Activated CD4-positive, CD25-positive, alpha-beta regulatory T cell (primary cell): ENCODE measurements at regions not wholly inside any gene's neighbourhood (a gene's known extent, or its start where the extent isn't known, plus 50 kb on each side); places are given as distances from the start of the nearest gene placed in this dataset.
"Not testable (repeated sequence)": the region's sequence is repeated elsewhere in the genome, so short reads cannot be mapped to it uniquely, and the experiment has no call there.

Experiments used
- DNase-seq, 4 experiments: peaks; one replicate each; lab custom pipeline; 2025; lab: John Stamatoyannopoulos, UW

DNA sequence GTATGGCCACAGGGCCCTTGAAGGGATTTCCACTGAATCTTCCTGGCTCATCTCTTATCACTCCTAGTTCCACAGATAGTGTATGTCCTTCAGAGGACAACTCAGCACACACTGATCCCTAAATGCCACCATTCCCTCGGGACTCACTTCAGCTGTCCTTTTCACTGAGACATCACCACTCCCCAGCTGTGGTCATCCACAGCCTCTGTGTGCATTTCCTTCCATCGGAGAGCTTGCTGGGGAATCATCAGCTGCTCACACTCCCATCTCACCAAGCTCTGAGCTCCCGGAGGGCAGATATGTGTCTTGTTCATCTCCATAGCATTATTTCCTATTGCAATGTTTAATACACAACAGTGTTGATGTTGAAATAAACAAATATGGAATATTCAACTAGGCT lies 759.5 kb downstream of the RNF144A start:
- DNase-seq, result no peak

DNA sequence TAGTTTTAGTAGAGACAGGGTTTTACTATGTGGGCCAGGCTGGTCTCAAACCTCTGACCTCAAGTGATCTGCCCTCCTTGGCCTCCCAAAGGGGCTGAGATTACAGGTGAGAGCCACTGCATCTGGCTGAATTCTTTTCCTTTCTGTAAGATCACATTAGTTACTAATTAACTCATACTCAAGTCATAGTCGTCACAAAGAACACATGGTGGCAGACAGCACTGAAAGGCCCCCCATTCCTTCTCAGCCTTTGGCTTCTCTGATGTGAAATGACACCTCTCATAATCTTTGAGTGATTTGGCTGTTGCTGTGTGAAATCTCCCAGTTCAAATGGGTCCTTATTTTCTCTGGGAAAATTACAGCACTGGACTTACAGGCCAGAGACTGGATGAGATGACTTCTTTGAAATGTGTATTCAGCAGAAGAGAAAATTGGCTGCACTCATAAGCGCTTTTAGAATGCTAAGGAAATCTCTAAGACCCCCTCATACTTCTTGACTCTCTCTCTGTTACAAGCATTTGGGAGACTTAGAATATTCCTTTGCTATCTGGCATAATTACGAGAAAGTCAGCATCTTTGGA lies 764.8 kb downstream of the RNF144A start:
- DNase-seq, result no peak

DNA sequence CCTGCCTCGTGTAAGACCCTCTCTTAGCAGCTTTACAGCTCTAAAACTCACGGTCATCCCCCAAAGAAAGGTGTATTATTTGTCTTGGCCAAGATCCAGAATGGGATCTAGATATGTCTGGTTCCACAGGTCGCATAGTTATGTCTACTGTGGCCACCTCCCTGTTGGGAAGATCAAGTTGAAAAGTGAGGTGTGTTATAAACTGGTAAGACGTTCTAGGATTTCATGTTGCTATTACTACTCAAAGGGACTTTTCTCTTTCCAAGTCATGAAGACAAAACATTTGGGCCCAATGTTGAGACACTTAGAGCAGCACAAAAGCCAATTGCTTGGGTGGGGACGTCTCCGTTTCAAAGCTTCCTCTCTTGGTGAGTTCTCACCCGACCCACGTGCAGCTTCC lies 766.0 kb downstream of the RNF144A start:
- DNase-seq, result no peak

DNA sequence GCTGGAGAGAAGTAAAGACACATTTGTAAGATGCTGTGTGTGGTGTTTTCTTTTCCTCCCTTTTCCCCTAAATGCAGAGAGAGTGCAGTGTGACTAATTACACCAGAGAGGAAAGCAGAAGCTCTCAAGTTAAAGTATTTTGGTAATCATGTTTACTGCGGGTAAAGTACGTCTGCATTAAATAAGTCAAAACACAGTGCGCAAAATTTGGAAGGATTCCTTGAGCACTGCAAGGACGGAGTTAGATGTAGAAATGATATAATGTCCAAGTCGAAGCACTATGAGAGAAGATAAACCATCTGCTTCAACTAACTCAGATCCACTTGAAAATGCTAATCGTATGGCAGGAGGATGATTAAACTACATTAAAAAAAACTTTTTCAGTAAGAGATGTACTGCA lies 766.5 kb downstream of the RNF144A start:
- no peak for DNase-seq

DNA sequence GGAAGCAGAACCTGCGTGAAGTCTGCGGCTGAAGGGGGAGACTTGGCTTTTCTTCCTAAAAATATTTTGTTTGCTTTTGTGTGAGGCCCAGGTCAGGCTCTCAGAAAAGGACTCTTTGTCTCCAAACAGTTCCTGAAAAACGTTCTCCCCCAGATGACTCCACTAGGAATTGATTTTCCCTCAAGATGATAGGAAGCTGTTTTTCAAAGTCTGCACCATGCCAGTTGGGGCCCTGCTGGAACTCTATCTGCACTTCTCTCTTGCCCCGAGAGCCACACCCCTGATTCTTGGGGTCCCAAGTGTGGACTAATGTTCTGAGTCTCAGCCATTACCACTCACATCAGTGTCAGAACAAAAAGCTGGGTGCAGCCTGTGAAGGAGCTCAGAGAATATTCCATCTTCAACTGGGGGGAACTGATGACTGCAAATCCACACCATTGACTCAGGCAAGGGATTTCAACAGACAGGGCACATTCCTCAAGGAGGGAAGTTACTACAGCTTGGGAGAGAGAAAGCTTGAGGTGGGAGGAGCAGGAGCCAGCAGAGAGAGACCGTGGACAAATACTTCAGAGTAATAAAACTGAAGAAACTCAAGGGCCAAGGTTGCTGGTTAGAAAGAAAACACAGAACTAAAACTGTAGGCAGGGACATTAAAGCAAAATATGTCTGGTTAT lies 768.3 kb downstream of the RNF144A start:
- DNase-seq, result no peak

DNA sequence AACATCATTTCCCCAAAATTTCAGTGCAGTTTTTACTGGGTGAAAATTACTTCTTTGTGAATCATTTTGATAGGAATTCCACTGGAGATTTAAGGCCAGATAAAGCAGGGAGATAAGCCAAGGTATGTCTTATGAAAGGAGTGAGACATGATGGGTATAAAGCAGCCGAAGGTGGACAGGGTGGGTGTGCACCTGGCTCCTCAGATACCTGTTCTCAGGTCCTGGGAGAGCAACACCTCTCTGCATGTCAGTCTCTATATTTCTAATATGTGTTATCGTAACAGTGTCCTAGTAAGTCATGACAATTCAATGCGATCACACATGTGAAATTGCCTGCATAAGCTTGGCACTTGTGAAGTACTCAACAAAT lies 768.8 kb downstream of the RNF144A start:
- DNase-seq, result no peak

DNA sequence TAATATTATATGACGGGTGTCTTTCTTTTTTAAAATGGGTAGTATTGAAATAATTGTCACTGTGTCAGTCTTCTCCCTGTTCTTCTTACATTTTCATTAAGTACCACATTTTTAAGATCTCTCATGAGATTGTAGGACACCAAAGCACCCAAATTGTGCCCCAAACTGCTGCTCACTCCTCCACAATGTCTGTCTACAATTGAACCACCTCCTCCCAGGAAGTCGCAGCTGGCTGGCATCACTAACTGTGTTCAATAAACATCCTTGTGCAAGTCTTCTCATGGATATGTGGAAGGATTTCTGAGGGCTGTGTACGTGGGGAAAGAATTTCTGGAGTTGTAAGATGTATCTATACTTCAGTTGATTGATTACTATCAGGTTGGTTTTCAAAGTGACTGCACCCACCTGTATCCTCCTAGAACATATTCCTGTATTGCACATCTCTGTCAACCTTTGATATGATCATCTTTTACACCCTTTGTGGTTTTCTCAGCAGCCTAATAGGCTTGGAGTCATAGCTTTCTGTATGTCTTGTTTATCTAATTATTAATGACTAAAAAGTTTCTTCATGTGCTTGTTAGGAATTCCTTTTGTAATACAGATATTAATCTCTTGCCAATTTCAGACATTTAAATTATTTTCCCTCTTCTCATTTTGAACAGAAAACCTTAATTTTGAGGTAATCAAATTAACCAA lies 774.9 kb downstream of the RNF144A start:
- DNase-seq, result no peak

DNA sequence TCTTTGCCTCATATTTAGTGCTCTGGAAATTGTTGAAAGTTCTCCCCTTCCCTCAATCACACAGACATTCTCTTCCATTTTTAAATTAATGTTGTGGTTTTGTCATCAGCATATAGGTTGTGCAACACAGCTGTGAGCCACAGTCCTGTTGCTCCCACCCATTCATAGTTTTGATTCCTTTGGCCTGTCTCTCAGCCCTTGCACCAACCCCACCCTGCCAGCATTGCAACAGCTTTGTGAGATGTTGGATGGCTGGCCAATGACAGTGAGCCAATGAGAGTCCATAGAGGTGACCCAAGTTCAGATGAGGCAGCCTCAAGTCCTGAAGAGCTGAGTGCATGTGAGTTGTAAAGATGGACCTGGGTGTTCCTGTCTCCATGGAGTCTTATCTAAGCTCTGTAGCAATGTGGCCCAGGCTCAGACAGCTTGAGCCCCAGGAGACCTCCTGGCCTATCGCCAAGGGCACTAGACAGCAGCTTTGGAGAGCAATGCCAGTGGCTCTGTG lies 775.5 kb downstream of the RNF144A start:
- no peak for DNase-seq

DNA sequence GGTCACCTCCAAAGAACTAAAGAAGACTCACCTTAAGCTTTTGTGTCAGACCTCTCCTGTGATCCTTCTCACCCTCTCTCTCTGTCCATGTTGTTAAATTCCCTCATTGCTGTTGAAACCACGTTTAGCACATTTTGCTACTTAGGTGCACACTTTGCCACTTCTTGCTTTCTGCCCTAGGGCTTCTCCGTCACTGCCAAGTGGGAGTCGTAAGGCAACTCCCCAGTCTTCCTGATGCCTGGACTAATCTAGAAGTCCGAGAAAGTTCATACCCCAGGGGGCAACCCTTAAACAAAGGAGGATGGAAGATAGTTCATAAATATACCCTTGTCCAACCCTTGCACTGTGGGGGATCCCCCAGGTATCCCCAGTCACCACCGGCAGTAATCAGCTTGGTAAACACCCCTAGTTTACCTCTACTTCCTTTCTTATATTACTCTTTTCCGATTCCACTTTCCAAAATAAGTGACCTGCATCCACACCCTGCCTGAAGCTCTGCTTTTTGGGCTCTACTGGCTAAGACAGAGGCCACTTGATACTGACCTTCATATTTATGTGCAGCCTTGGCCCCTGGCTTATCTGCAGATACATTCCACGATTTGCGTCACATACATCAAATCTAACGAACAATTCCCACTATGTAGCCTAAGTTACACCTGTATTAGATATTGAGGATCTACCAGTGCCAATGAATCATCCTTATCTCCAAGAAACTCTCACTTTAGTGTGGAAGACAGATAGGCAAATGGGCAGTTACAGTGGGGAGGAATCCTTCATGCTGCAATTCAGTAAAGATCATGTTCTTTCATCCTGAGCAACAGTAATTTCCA lies 776.2 kb downstream of the RNF144A start:
- no peak for DNase-seq

DNA sequence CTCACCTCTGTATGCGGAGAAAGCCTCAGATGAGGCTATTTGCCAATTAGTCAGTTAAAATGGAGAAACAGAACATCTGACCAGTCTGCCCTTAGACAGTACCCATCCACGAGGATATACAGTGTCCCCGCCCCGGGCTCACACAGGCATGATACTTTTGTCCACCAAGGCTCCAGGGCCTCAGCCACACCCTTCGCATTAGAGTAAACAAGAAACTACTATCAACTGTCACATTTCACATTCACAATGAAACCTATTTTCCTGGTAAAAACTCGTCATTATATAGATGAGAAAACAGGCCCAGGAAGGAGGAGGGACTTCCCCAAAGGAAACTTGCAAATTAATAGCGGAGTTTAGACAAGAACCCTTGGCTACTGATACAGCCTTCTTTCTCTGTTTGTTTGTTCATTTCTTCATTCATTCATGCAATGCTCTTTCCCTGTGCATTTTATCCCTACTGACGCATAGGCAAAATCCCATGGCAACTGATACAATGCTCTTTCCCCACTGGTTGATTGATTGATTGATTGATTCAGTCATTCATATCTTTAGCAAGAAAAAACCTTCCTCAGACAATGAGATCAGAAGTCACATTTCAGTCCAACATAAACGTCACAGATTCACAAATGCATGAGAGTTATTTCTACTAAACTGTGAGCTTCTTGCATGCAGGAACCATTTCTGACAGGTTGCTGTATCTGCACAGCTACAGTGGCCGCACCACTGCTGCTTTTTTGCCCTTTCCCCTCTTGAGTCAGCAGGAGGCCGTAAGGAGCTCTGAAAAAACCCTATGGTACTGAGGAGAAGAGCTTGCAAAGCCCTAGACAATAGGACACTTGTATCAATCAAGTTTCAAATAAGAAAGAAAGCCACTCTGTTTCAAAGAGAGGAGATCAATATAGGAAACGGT lies 777.1 kb downstream of the RNF144A start:
- DNase-seq, result no peak

DNA sequence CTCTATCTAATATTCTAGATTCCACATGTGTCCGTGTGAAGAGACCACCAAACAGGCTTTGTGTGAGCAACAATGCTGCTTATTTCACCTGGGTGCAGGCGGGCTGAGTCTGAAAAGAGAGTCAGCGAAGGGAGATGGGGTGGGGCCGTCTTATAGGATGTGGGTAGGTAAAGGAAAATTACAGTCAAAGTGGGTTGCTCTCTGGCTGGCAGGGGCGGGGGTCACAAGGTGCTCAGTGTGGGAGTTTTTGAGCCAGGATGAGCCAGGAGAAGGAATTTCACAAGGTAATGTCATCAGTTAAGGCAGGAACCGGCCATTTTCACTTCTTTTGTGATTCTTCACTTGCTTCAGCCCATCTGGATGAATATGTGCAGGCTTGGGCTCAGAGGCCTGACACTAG lies 779.3 kb downstream of the RNF144A start:
- not testable (repeated sequence) for DNase-seq

DNA sequence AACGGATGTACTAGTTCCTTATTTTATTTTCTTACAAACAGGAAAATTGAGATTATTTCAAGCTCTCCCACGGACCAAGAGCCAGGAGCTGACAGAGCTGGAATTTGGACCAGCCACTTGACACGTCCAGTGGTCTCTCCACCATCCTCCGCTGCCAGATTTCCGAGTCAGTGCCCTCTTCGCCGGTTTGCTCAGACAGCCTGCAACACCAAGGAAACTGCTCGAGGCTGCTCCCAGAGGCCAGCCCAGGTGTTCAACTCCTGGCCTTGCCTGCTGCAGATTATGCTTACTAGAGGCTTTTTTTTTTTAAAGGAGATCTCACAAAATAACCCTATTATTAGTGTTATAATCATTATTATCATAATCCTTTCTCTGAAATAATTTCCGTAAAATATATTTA lies 779.8 kb downstream of the RNF144A start:
- no peak for DNase-seq

DNA sequence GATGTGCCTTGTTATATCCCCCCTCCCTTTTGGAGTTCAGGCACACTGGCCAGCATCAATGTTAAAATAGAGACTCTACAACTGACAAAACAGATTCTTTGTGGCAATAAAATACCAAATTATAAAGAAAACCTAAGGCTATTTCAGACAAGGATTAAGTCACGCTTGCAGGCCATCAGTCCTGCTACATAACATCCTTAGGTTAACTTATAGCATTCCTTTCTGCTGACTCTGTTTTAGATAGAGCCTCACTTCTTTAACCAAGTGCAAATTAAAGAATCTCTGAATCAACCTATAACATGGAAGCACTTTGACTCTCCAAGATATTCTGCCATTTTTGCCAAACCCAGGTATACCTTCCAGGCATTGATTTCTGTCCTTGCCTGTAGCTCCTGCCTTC lies 784.6 kb downstream of the RNF144A start:
- DNase-seq, result no peak

DNA sequence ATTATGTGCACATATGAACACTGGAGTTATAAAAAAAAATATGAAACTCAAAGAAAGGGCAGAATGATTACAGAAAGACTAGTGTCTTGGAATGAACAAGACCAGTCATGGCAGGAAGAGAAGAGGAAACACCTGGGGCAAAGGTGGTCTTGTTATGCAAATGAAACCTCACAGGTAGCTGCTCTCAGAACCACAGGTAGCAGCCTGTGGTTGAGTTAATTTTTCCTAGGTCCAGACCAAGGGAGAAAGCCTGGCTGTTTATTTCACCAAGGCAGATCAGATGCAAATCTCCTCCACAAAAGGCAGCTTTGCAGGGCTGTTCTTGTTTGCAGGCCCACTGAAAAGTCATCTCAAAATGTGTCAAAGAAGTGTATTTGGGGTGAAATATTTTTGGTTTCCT lies 785.8 kb downstream of the RNF144A start:
- DNase-seq, result no peak

DNA sequence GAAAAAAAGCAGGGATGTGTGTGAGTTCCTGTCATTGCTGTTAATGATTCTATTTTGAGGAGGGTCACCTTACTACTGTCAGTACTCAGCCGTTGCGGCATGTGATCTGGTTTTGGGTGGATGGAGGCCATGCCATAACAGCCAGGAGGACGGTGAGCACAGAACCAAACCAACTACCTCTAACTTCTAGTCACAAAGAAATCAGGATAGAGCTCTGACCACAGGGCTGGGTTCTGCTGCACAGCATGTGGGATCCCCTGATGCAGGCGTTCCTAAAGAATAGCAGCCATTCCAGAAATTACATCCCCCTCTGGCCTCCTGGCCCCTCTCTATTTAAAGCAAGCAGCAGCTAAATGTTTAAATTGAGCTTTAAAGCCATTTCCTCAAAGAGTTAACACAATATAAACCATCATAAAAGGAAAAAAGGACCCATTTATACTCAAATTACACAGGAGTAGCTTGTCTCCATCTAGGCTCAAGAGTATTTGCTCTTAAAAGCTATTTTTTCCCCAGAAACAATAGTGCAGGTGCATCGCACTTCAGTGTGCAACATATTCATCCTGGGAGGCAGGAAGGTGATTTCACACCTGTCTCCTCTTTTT lies 786.4 kb downstream of the RNF144A start:
- no peak for DNase-seq

DNA sequence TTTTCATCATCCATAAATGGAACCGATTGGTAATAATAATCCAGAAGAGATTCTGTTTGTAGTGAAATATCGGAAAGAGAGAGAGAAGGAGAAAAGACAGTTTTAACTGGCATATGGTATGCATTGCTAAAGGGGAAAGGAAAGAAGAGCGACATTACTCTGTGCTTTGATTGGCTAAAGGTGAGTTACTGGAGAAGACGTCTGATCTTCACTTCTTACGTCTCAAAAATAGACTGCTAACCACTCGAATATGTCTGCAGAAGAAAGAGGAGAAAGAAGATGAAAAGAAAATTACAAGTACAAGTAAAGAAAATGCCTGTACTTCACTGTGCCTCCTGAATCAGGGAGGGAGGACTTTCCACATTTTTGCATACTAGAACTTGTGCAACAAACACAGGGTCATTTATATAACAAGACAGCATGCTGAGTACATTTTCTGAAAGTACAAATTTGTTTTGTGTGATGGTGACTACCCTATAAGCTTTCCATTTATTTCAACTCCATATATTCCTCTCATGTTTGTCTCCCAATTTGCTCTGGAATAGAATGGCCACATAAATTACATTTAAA lies 787.2 kb downstream of the RNF144A start:
- DNase-seq, result no peak

DNA sequence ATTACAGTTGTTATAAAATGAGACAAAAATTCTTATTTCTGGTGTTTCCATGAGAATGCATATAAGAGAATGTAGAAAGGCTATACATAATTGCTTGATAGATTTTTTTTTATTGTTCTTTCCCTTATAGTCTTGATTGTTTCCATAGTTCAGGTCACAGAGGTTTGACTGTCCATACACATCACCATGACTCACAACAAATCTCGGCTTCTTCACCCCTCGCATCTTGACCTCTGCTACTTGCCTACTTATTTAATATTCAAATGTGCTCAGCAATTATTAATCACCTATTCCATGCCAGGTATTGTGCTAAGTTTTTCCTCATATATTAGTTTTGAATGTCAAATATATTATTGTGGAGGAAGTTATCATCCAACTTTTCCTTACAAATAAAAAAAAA lies 789.6 kb downstream of the RNF144A start:
- no peak for DNase-seq

DNA sequence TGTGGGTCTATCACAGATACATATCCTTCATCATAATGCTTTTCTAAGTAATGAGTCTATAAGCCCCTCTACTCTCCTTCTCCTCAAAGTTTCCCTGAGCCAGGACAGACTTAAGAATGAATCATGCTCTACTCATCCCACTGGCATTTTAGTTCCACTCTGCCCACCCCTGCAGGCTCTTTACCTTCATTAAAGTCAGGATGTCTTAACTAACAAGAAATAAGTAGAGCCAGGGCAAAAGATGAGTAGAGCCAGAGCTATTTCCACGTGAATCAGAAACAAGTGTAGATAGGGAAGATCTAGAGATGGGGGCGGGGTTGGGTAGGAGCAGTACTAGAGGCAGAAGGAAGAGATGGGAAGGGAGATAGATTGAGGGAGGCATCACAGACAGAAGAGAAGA lies 790.5 kb downstream of the RNF144A start:
- DNase-seq, result no peak

DNA sequence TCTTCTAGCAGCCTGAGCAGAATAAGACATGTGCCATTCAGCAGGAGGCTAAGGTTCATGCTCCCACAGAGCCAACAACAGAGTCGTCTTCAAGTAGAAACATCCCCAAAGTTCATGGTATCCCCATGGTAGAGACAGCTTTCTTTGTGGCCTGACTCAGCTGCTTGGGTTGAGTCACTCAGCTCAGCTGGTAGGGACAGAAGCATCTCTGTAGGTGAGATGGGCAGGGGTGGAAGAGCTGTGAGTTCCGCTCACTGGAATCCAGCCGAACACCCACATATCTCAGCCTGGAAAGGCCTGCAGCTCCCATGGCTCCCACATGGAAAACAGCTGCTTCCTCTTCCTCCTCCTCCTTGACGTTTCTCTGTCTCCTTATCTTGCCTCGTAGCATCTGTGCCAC lies 792.7 kb downstream of the RNF144A start:
- no peak for DNase-seq

DNA sequence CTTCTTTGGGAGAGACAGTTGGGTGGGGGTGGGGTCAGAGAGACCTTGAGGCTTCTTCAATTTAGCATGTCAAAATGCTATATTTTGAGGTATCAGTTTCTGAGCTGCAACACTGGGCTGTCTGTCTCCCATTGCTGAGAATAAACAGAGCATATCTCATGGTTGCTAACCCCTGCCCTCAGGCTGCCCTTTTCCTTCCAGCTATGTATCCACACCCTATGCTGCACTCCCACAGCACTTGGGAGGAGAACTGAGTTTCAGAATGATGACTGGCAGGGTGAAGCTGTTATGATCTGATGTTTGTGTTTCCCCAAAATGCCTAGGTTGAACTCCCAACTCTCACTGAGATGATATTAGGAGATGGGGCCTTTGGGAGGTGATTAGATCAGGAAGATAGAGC lies 794.0 kb downstream of the RNF144A start:
- DNase-seq, result no peak

DNA sequence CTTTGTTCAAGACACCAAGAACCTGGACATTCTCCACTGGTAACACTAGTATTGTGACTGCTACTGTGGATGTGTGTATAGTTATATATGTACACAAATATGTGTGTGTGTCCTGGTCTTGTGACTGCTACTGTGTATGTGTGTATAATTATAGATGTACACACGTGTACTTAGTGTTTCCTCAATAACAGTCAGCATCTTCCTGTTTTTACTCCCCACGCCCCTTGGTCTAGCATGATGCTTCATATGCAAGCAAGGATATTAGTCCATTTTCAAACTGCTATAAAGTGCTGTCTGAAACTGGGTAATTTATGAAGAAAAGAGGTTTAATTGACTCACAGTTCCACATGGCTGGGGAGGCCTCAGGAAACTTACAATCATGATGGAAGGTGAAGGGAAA lies 802.7 kb downstream of the RNF144A start:
- no peak for DNase-seq
